Parathyroid adenoma (tissue), 2 donors: ENCODE measurements at regions not wholly inside any gene's neighbourhood (a gene's known extent, or its start where the extent isn't known, plus 50 kb on each side); places are given as distances from the start of the nearest gene placed in this dataset.
A peak's percentile ranks its signal among the peaks of the same experiment; 100 is the strongest.

Experiments
- H2AFZ ChIP-seq: fragments of 300-600 bp; sonication (generic); one replicate; pipeline ENCODE4 v1.7.0; 2017; ENCODE audit warnings: antibody characterized with exemption, mild to moderate bottlenecking
- H3K27ac ChIP-seq: fragments of 300-600 bp; sonication (generic); one replicate; pipeline ENCODE4 v1.7.0; 2017
- H3K27me3 ChIP-seq: fragments of 300-600 bp; sonication (generic); one replicate; pipeline ENCODE4 v1.7.0; 2017; ENCODE audit warnings: low read length; ENCODE audit not compliant: control insufficient read depth, insufficient read depth
- H3K36me3 ChIP-seq: fragments of 300-600 bp; sonication (generic); one replicate; pipeline ENCODE4 v1.7.0; 2017; ENCODE audit warnings: low read length; ENCODE audit not compliant: control insufficient read depth, insufficient read depth
- H3K4me1 ChIP-seq: fragments of 300-600 bp; sonication (generic); one replicate; pipeline ENCODE4 v1.7.0; 2017; ENCODE audit warnings: control low read depth
- H3K4me2 ChIP-seq: fragments of 300-600 bp; sonication (generic); one replicate; pipeline ENCODE4 v1.7.0; 2017; ENCODE audit warnings: low read length
- H3K4me3 ChIP-seq: fragments of 300-600 bp; sonication (generic); one replicate; pipeline ENCODE4 v1.7.0; 2017; ENCODE audit warnings: low read depth, low read length
- H3K79me2 ChIP-seq: fragments of 300-600 bp; sonication (generic); one replicate; pipeline ENCODE4 v1.7.0; 2017; ENCODE audit warnings: control low read depth
- H3K9ac ChIP-seq: fragments of 300-600 bp; sonication (generic); one replicate; pipeline ENCODE4 v1.7.0; 2017; ENCODE audit warnings: mild to moderate bottlenecking
- H3K9me3 ChIP-seq: fragments of 300-600 bp; sonication (generic); one replicate; pipeline ENCODE4 v1.7.0; 2017; ENCODE audit warnings: low read length; ENCODE audit not compliant: control insufficient read depth
- CTCF ChIP-seq: fragments of 300-600 bp; sonication (generic); IDR thresholded peaks from one replicate; pipeline ENCODE4 v1.7.0; 2017; ENCODE audit warnings: antibody characterized with exemption, mild to moderate bottlenecking
- donor health status: primary hyperparathyroidism.

- no peak overlapping the region for H3K9ac ChIP-seq
- no peaks in the 10 kb centered on the region for H3K36me3 ChIP-seq
- H3K79me2 ChIP-seq, result no peaks in the 10 kb centered on the region
- no peak overlapping the region for H3K27ac ChIP-seq
- H3K4me1 ChIP-seq, result no peaks in the 10 kb centered on the region
- no peak overlapping the region for H3K4me2 ChIP-seq
- no peaks in the 10 kb centered on the region for H3K9me3 ChIP-seq
- no peak overlapping the region for H3K4me3 ChIP-seq
- H3K27me3 ChIP-seq, result no peaks in the 10 kb centered on the region
- no peak for TF ChIP-seq CTCF
- no peak overlapping the region for H2AFZ ChIP-seq
Observed at GRCh38 chr3:67106874-67107273, 108.8 kb downstream of the KBTBD8 start.

- no peaks in the 10 kb centered on the region for H3K9me3 ChIP-seq
- H2AFZ ChIP-seq, result no peak overlapping the region
- no peaks in the 10 kb centered on the region for H3K36me3 ChIP-seq
- no peak overlapping the region for H3K4me2 ChIP-seq
- no peaks in the 10 kb centered on the region for H3K79me2 ChIP-seq
- no peak overlapping the region for H3K27ac ChIP-seq
- peaks cover 6% of the 10 kb centered on the region for H3K4me1 ChIP-seq
- TF ChIP-seq CTCF, result peak; percentile 81
- no peak overlapping the region for H3K9ac ChIP-seq
- H3K4me3 ChIP-seq, result no peak overlapping the region
- H3K27me3 ChIP-seq, result no peaks in the 10 kb centered on the region
Observed at GRCh38 chr3:67109651-67110204, 111.6 kb downstream of the KBTBD8 start.

- Histone ChIP-seq H3K4me2 (no peak overlapping the region), H3K4me1 (peaks cover 6% of the 10 kb centered on the region), H3K9me3 (no peaks in the 10 kb centered on the region), H3K27me3 (no peaks in the 10 kb centered on the region), H3K36me3 (no peaks in the 10 kb centered on the region), H3K4me3 (no peak overlapping the region), H3K27ac (peak overlapping the region; percentile 6), H3K9ac (no peak overlapping the region), H2AFZ (peak overlapping the region; percentile 52), H3K79me2 (no peaks in the 10 kb centered on the region)
- peak; percentile 97 for TF ChIP-seq CTCF
Observed at GRCh38 chr3:67113802-67114407, 115.8 kb downstream of the KBTBD8 start.

- Histone ChIP-seq H2AFZ (no peak overlapping the region), H3K27me3 (no peaks in the 10 kb centered on the region), H3K4me3 (no peak overlapping the region), H3K9me3 (no peaks in the 10 kb centered on the region), H3K4me1 (peaks cover 6% of the 10 kb centered on the region), H3K9ac (no peak overlapping the region), H3K4me2 (no peak overlapping the region), H3K27ac (no peak overlapping the region), H3K36me3 (no peaks in the 10 kb centered on the region), H3K79me2 (no peaks in the 10 kb centered on the region)
- TF ChIP-seq CTCF, result no peak
Observed at GRCh38 chr3:67118122-67118521, 120.0 kb downstream of the KBTBD8 start.

GRCh38 chr3:67118635-67119034, 120.5 kb downstream of the KBTBD8 start:
- Histone ChIP-seq H3K36me3 (no peaks in the 10 kb centered on the region), H3K79me2 (no peaks in the 10 kb centered on the region), H3K27ac (no peak overlapping the region), H3K27me3 (no peaks in the 10 kb centered on the region), H3K9ac (no peak overlapping the region), H2AFZ (no peak overlapping the region), H3K4me1 (peaks cover 6% of the 10 kb centered on the region), H3K9me3 (no peaks in the 10 kb centered on the region), H3K4me2 (no peak overlapping the region), H3K4me3 (no peak overlapping the region)
- TF ChIP-seq CTCF, result no peak
